Stimulated activated CD4-positive, alpha-beta T cell treated with anti-CD3 and anti-CD28 coated beads, Interleukin-1b, Interleukin-23, amount 100 ng/mL, for 24 hours (primary cell): ENCODE measurements at regions not wholly inside any gene's neighbourhood (a gene's known extent, or its start where the extent isn't known, plus 50 kb on each side); places are given as distances from the start of the nearest gene placed in this dataset.

ENCODE experiments used
- DNase-seq, 4 experiments: peaks; one replicate each; pipeline ENCODE4 v3.0.0-alpha.2; 2020; ENCODE audit warnings: low read depth in 4 of 4, low spot score in 1 of 4

- no peak for DNase-seq
Observed at GRCh38 chr12:59007620-59008019, 87.3 kb upstream of the LRIG3 start.

- DNase-seq, result no peak
Observed at GRCh38 chr12:59005193-59005955, 85.1 kb upstream of the LRIG3 start.

DNA sequence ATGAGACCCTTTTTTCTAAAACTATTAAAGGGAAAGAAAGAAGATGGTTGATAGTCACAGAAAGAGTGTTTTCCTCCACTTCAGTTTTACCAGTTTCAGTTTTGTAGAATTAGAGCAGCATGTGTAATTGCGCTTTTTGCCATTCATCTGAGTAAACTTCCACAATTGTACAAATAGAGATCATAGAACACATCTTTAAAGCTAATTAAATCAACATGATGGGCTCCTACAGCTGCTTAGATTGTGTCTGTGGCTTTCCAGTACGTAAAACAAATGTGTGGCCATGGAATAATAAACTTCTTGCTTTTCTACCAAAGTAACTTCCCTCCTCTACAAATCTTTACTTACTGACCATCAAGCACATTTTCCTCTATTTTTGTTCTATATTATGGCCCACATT lies 84.2 kb upstream of the LRIG3 start:
- DNase-seq, result no peak

DNA sequence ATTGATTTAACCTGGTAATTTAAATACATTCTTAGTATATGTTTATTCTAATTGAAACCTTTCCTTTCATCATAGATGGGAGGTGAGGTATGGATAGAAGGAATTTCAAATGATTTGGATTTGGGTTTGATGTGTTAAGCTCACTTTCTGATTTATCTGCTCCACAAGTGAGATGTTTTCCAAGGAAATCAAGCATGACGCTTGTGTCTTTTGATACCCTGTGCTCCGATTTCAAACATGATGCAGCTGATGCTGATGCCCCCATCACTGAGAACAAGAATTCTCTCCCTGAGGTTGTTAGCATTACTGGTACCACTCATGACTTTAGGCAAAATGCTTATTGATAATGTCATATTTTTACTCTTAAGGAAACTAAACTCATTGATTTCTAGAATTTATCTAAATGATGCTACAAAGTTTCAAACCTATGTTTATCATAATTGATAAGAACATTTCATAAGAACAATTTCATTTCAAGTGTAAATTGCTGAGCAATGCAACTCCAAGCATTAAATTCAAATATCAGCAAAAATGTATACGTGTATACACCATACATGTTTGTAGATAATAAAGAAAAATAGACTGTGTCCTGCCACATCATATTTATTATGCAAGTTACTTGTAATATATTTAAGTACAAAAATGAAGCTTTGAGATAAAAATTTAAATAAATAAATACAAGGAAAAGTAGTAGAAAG lies 75.5 kb upstream of the LRIG3 start:
- no peak for DNase-seq

DNA sequence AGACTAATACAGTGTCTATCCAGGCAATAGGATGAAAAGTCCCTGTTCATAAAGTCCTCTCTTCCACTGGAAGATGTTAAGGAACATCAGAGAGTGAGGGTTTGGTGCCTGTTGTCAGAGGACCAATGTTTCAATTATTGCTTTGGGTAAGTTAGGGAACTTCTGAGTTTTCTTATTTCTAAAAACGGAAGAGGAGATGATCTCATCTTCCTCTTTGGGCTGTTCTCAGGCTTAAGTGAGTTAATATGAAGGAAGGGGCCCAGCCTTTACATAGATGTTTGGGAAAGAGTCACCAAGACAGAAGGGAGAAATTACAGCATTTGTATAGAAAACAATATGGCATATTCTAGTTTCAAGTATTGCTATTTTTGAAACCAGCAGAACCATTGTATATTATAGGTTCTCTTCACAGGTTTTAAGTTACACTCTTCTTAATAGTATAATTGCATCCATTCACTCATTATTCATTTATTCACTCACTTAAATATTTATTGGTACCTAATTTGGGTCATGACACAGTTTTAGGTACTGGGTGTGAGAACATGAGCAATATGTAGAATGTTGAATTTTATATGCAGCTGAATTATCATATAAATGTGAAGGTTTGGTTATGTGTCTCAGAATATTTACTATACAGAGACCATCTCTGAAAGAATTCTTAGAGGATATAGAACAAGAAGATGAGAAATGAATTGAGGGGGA lies 68.5 kb upstream of the LRIG3 start:
- no peak for DNase-seq

DNA sequence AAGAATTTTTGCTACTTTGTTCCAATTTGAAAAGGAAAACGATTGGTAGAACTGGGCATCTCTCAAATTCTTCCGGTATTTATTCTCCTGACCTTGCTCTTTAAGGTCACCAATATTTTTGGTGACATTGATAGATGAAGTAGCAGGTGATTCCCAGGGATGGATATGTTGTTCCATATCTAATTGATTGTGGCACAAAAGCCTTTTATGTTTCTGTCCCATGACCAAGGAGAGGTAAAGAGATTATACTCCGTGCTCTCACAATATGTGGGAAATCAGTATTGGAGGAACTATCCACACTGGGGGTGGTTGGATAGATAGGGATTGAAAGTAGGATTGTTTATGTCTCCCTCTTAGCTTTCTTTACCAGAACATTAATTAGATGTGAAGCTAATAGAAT lies 61.7 kb upstream of the LRIG3 start:
- no peak for DNase-seq

GRCh38 chr12:58980768-58981167 lies 60.5 kb upstream of the LRIG3 start:
- DNase-seq, result no peak

- no peak for DNase-seq
Observed at GRCh38 chr12:58978717-58979116, 58.4 kb upstream of the LRIG3 start.

DNA sequence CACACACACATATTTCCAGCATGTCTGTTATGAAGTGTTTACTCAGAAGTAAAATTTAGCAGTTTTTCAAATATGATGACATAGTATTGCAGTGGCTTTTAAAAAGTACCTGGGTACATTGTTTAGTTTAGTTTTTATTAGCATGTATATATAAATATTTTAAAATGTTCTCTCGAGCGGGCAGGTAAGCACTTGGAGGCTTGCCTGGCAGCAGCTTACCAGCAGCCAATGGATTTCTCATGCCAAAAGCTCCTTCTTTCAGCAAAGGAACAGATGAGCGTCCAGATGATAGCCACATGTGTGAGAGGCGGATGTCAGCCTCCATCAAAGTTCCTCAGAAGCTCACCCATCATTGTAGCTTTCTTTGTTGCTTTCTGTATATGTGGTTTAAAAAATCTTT lies 57.2 kb upstream of the LRIG3 start:
- DNase-seq, result no peak

- no peak for DNase-seq
Observed at GRCh38 chr12:58976146-58976545, 55.8 kb upstream of the LRIG3 start.
